CD4-positive, alpha-beta T cell treated with Interleukin-2 at 100 ng/mL for 4 hours (primary cell): ENCODE measurements at regions not wholly inside any gene's neighbourhood (a gene's known extent, or its start where the extent isn't known, plus 50 kb on each side); places are given as distances from the start of the nearest gene placed in this dataset.
"Not testable (repeated sequence)": the region's sequence is repeated elsewhere in the genome, so short reads cannot be mapped to it uniquely, and the experiment has no call there.

Source experiments
- DNase-seq: peaks from one replicate; pipeline ENCODE4 v3.0.0-alpha.2; 2020; ENCODE audit warnings: low spot score

DNA sequence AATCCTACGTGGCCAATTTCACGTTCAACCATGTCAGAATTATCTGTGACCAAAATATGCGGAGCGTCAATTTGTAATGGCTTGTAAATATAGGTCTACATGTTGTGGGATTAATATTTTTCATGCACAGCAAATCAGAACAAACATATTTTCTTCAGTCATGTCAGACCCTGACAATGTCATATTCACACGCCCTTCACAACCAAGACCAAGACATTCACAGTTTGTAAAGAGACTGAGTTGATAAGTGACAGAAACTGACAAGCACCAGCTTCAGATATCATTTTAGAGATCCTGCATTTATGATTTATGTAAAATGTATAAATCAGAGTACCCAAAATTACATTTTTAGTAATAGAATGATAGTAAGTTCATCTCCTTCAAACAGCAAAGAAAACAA is 57.3 kb upstream of the NOVA1 start:
- no peak for DNase-seq

DNA sequence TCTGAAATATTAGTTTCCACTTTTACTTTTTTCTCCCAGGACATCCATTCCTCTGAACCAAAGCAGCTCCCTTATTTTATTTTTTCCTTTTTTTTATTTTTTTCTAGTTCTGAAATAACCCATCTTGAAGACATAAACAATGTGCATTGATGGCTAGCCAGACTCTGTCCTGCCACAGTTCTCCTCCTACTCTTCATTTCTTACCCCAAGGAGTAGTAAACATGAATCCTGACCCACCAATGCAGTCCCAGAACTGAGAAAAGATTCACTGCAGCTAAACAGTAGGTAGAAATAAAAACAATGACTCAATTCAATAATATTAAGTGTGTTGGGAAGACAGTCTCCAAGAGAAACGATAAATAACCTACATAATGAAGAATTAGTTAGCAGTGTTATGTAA is 65.7 kb upstream of the NOVA1 start:
- DNase-seq = no peak

- not testable (repeated sequence) for DNase-seq
Observed at GRCh38 chr14:26678732-26679420, 81.0 kb upstream of the NOVA1 start.

GRCh38 chr14:26685401-26685800 is 87.6 kb upstream of the NOVA1 start:
- DNase-seq = no peak

DNA sequence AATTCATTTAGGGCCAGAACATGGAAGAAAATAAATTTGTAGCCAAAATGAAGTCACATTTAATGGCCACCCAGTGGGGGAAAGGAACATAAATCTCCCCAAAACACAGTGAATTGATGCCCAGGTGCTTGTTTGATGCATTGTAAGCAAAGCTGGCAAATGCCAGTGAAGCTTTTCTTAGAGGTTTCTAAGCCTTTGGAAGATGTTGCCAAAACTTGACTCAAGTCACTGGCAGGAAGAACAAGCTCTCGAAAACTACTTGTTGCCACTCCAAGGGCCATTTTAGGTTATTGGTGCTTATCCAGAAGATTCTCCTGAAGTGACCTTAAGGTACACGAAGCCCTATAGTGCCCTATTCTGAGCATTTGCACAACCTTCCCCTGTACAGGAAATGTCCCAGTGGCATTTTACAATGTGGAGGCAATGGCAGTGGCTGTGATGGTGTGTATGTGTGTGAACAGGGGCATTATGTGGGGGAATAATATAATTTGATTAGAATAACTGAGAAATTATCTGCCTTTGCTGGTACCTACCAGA is 89.5 kb upstream of the NOVA1 start:
- DNase-seq = no peak

DNA sequence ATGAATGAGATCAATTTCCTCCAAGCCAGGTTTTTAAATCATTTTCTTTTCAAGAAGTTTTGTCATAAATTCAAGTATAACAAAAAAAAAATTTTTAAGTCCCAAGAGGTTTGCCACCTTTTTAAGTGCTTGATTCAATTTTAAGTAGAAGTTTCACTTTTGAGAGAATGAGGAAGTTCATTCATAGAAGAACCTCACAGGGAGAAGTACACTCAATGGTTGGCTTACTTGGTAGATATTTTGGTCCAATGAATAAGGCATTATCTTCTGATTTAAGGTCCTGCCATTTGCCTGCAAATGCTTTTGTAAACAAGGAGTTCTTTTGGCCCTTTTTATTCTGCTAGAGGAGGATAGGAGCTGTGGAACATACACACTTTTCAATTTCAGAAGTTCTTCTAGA is 96.7 kb upstream of the NOVA1 start:
- DNase-seq = no peak

- DNase-seq = no peak
Observed at GRCh38 chr14:26702721-26703230, 104.9 kb upstream of the NOVA1 start.

- DNase-seq = no peak
Observed at GRCh38 chr14:26703686-26704366, 106.0 kb upstream of the NOVA1 start.

GRCh38 chr14:26707234-26707633 is 109.4 kb upstream of the NOVA1 start:
- DNase-seq = no peak

GRCh38 chr14:26709019-26709418 is 111.2 kb upstream of the NOVA1 start:
- no peak for DNase-seq

DNA sequence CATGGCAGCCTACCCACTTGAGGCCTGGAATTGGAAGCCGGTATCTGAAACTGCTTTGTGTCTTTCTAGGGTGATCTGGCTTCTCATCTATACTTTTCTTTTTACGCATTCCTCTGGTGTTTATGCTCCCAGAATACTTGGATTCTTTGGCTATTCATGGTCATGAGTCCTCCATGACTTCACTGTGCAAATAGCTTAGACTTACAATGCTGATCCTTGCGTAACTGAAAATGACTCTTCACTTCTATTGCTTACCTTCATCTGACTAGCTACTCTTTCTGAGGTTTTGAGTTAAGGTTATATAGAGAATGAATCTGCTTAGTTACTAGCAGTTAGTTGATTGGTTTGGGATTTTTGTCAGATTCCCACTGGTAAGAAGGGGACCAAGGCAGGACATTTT is 121.7 kb upstream of the NOVA1 start:
- no peak for DNase-seq

- no peak for DNase-seq
Observed at GRCh38 chr14:26722258-26722657, 124.4 kb upstream of the NOVA1 start.

DNA sequence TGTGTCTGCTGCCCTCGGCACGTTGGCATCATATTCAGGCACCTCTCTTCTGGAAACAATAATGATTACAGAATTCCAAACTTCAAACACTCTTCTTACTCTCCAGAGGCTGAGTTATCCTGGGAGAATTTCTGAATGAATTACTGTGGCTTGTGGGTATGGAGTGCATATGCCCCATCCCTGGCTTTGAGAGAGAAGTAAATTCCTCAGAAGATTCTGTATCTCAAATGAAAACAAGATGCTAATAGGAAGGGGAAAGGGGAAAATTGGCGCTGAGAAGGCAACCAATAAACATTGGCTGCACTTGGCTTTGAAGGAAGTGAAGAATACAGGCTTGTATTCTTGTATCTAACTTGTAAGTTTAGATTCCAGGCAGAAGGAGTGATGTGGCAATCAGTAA is 132.0 kb upstream of the NOVA1 start:
- no peak for DNase-seq

DNA sequence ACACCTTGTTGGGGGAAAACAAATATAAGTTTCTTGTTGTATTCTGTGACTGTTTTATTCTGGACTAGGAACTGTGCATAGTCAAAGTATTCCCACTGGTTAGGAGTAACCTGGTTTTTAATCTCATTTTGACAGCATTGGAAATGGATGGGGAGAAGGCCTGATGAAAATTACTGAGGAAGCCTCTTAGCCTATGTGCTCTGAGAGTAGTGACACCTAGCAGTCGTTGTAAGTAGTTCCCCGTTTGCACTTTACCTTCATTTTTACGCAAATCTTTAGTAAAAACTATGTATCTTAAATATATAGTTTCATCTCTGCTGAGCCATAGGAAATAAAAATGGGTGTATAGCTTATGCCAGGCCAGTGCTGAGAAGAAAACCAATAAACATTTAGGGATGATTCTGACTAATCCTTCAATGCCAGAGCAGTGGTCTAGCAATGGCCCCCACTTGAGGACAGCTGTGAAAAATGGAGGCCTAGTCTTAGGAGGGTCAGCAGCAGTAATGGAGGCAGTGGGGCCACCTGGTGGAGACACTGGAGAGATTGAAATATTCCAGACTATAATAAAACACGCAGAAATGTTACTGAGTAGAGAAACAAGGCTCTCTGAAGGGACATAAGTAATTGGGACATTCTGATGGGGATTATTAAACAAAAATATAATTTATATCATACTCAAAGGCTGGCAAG is 133.2 kb upstream of the NOVA1 start:
- no peak for DNase-seq

- no peak for DNase-seq
Observed at GRCh38 chr14:26735811-26736210, 138.0 kb upstream of the NOVA1 start.

- no peak for DNase-seq
Observed at GRCh38 chr14:26738571-26738970, 140.7 kb upstream of the NOVA1 start.

DNA sequence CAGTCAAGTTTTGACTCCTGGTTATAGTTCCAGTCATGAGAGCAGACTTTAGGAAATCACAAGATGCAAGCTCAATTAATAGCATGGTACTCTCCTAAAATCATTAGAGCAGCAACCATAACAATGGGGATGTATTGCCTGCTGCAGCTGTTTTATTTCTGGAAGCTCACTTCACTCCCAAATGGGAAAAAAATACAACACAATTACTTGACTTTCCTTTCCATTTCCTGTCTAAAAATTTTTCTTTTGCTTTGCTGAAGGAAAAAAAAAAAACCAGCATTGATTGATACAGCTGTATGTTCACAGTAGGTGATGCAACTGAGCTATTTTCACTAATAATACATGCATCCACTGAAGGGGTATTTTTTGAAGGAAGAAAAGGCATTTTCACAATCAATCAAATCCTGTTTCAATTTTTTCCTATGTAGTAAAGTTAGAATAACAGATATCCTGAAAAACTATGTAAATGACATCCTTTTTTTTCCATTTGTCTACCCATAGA is 143.9 kb upstream of the NOVA1 start:
- DNase-seq = no peak

DNA sequence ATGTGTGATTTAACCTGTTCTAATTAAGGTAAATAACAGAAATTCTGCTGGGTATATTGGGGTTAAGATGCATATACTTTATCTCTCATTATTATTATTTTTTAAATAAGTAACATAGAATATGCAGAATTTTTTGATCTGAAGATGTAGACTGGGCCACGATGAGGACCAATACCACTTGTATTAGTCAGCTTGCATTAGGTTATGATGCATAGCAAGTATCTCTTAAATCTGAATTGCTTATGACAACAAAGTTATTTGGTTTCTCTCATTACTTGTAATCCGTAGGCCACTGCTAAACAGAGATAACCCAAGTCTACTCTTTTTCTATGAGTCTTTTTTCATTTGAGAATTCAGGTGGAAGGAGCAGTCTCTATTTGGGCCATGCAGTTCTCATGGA is 145.5 kb upstream of the NOVA1 start:
- DNase-seq = no peak

- DNase-seq = no peak
Observed at GRCh38 chr14:26744903-26745302, 147.1 kb upstream of the NOVA1 start.

- no peak for DNase-seq
Observed at GRCh38 chr14:26761532-26761931, 163.7 kb upstream of the NOVA1 start.

GRCh38 chr14:26765301-26765700 is 167.5 kb upstream of the NOVA1 start:
- DNase-seq = no peak

- DNase-seq = no peak
Observed at GRCh38 chr14:26765768-26766520, 168.1 kb upstream of the NOVA1 start.
